HG03045 (cell line): ENCODE measurements at regions not wholly inside any gene's neighbourhood (a gene's known extent, or its start where the extent isn't known, plus 50 kb on each side); places are given as distances from the start of the nearest gene placed in this dataset.

Experiments used
- ATAC-seq: cut with Tn5 transposase; IDR thresholded peaks from one replicate; pipeline ENCODE4 v1.9.1; 2021; ENCODE audit warnings: mild to moderate bottlenecking, moderate library complexity; ENCODE audit not compliant: unreplicated experiment

DNA sequence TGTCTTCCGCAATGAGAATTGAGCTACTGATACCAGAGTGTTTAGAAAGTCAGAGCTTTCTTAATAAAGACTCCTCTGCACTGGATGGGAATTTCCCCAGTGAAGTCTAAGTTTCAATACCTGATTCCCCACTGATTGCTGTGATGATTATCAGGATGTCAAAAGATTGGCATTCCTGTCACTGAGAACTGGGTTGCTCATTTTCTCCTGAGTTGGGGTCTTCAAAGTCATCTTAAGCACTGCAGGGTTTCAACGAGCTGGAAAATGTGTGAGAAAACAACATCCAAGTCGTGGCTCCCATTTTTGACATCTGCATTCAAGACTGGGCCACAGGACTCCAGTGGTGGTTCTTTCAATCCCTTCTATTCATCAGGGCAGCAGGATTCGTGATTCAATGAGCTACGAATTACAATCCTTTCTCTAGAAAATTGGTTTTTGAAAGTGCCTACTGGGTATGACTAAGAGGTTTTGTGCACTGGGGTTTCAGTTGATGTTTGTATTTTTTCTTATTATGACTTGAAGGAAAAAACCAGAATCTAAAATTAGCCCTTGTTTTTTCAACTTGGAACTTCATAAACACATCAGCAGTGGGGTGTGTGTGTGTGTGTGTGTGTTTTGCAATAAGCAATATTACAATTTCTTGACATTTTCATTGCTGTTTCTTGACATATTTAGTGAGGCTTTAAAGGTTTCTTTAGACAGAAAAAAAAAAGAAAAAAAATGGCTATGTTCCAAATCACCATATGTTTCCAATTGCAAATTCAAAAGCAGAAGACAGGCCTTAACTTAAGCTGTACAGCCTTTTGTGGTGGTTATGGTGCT, 233.0 kb downstream of the FAM76B start:
- ATAC-seq = peak; percentile 81

DNA sequence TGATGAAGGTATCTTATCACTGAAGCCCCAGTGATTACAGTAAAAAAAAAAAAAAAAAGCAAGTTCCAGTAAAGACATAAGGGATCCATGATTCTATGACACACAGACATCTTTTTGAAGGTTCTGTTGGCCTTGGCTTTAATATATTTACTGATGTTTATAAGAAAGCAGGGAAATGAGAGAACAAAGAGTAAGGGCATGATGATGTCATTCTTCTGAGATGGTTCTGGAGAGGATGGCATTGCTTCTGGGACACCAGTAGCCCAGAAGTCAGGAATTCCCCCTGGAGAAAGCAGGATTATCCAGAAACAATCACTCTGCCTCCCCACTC, 233.6 kb downstream of the FAM76B start:
- ATAC-seq = no peak

DNA sequence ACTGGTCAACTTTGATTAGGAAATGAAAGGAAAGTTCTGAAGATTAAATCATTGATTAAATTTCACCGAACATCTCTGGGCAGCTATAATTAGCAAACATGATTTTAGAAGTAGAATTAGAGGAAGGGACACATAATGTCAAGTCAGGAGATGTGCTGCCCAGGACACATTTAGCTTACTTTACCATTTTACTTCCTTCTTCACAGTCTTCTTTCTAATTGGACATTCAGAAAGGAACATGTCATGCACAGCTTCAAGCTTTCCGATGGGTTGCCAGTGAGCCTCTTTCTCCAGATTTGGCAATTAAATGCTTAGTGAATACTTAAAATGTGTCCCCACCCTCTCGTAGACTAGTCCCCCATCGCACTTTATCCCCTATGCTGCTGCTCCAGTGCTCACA, 234.7 kb downstream of the FAM76B start:
- no peak for ATAC-seq

DNA sequence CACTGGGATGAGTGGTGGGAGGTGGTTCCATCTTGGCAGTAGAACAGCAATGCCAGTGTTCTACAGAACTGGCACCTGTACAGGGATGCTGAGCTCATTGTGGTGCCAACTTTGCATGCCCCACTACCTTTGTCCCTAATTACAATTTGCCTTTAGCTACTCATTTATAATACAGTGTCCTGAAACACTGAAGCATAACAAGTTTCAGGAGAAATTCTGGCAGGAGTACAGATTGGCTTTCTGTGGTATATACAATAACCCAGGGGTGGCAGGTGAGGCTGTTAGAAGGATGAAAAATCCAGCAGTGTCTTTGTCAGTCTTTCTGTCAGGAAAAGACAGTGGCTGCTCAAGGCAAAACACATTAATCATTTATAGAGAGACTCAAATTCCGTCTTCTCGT, 240.3 kb downstream of the FAM76B start:
- no peak for ATAC-seq

DNA sequence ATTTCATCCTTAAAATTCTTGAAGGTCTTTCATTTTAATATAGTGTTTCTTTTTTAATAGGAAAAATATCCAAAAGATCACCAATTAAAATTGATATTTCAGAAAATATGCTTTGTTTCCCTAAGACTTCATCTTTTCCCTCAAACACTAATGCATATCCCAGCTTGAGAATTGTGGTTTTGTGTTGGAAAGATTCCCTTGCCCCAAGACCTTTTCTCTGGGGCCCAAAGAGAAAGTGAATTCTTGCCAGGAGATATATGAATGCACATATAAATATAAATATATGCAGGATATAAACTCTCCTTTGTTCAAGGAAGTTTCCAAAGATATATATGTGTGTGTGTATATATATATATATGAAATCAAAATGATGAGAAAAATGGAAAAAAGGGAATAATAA, 241.2 kb downstream of the FAM76B start:
- no peak for ATAC-seq

DNA sequence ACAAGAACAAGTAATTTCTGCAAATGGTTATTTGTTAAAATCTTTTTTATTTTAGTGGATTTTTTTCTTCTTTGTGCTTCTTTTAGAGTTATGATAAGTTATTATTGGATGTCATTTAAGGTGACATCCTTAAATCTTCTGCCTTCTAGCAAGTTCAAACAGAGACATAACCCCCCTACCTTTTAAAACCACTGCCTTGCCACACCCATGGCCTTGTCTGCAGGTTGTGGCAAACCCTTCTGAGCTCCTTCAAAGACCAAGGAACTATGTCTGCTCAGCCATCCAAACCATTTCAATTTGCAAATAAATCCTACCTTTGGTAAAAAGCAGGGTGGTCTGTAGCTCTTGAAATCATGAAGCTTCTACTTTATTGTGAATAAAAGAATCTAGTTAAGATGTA, 241.6 kb downstream of the FAM76B start:
- no peak for ATAC-seq

DNA sequence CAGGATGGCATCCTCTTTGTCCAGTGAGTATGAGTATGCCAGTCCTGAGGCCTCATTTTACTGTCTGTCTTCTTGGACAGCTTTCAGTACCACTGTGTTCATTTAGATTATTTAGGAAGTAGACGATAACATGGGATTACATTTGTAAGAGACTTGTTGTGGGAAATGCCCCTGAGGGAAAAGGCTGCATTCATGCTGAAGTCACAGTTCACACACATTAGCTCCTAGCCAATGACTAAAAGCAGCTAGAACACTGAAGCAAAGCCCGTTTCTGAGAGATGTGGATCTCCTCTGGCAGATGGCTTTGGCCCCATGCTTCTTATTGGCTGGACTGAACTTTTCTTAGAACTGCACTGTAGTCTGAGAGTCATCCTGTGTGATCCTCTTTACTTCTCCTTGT, 242.4 kb downstream of the FAM76B start:
- no peak for ATAC-seq

DNA sequence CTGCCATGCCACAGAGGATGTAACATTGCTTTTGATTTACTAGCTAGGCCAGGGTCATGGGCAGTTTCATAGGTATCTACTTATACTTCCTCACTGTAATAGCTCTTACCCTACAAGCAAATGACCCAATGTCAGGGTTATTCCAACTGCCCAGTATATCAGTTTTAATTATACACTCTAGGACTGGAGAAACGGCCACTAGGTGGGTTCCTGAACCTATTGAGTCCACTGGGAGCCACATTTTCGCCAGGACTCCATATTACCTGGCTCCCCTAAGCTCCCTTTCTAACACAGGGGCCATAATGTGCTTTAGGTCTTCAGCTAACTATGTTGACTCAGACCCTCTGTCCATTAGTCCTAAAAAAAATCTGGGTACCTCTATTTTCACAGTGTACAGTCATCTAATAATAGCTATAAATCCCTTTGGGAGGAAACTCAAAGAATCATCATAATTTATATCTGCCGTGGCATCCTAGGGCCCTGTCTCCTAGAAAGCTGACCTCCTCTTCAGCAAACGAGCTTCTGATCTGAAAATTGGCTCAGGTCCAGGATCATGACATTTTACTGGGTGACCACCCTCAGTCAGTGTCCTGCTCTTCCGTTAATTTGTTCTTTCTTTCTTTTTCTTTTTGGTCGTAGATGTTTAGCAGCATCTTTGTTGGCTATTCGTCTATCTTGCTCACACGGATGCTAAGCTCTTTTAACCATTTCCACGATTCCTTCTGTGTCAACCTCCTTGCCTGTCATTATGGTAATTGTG, 244.3 kb downstream of the FAM76B start:
- no peak for ATAC-seq

DNA sequence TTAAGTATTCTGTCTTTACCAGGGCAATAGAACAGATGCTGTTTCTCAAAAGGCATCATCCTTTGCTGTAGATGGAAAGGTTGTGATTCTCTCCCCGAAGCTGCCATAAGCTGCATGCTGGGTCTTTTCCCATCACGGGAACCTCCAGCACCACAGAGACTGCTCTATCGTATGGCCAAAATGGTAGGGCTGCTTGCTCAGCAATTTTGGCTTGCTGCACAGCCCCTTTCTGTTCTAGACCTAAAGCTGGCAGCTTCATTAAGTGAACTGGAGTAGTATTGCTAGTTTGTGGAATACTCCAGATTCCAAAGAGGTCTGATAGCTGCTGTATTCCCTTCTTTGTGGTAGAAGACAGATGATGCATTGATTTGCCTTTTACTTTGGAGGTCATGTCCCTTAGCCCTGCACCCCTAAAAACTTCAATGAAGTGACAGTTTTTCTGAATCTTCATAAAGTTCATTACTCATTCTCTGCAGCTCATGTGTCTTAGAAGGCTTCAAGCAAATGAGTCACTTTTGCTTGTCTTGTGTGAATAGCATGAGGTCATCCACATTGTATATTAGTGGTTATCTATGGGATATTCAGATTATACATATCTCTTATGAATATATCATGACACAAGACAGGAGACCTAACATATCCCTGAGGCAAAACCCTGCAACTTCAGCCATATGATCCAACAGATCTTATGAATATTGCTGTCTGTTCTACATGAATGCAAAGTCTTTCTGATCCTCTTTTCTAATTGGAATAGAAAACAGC, 245.3 kb downstream of the FAM76B start:
- ATAC-seq = no peak

DNA sequence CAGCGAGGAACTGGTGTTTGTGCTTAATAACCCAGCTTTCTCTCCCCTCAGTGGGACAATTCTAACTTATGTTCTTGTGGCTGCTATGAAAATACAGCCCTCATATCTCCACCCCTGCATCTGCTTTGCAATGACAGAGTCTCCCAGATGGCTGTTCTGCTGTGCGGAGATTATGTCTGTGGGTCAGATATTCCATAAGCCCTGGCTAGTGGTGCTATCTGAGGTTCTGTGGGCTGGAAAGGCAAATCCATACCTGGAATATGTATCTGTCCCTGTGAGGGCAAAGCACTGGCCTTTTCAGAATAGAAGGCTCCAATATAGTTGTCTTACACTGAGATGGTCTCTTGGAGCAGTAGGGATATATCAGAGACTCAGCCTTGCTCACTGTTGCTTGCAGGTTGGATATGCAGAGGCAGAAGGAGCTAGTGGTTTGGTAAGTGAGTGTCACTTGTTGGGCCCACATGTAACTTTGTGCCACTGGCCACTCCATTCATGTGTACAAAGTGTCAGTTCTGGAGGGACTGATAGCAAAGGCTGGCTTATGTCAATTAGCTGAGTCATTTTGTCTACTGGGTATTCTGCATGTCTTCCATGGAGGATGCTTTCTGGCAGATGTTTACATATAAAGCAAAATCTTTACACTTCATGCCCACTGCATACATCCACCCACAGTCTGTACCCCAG, 246.6 kb downstream of the FAM76B start:
- ATAC-seq = no peak

DNA sequence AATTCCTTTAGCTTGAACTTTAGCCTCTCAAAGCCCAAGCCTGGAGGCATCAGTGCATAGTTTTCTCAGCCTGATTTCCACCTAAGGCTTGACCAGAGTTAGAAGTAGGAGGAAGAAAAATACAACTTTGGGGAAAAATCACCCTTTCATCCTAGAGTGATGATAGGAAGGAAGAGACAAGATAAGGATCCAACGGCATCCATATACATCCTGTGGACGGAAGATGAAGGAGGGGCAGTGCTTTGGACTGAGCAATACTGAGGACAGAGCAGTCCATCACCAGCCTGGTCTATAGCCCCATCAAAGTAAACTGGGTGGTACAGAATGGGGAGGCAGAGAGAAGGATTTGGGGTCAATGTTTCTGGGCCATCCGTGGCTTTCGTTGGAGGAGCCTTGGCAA, 247.9 kb downstream of the FAM76B start:
- ATAC-seq = no peak

DNA sequence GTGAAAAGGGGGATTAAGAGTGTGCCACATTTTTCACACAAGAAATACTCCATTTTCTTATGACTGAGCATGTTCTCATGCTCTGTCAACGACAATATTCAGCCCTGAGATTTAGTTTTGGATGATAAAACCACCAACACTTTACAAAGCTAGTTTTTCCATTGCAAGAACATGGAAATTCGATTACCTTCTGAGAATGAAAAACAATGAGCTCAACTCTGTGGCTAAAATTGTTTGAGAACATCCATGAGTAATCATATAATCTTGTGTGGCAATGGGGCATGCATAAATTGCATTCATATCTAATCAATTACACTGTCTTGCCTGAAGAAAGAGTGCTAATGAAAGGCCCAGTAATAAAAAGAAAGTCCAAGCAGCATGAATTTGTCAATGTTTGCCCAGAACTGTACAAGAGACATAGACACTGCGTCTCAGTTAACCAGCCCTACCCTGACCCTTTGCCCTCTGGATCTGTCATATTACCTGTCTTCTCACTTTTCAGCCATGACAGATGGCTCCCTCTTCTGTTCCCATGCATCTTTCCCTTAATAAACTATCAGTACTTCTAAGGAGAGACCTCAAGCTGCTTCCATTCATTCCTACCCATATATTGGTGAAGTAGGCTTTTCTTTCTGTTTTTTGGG, 253.4 kb downstream of the FAM76B start:
- no peak for ATAC-seq

DNA sequence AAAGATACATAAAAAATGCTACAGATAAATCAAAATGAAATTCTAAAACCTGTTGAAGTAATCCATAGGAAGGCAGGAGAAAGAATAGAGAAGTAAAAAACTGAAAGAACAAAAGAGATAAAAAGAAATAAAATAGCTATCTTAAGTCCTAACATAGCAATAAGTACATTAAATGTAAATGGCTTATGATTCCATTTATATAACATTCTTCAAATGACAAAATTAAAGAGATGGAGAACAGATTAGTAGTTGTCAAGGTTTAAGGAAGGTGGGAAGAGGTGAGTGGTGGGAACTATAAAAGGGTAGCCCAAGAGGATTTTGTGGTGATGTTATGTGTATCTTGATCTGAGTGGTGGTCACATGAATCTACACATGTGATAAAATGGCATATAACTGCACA, 254.8 kb downstream of the FAM76B start:
- ATAC-seq = no peak

DNA sequence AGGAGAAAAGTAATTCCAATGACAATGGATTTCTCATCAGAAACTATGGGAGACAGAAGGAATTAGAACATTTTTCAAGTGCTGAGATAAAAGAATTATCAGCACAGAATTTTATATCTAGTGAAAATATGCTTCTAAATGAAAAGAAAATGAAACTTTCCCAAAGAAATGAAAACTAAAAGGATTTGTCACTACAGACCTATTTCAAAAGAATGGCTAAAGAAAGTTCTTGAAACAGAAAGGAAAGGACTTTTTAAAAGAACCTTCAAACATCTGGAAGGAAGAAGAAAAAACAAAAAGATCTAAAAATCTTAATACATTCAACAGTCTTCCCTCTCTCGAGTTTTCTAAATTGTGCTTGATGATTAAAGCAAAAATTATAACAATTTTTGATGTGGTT, 255.4 kb downstream of the FAM76B start:
- no peak for ATAC-seq

DNA sequence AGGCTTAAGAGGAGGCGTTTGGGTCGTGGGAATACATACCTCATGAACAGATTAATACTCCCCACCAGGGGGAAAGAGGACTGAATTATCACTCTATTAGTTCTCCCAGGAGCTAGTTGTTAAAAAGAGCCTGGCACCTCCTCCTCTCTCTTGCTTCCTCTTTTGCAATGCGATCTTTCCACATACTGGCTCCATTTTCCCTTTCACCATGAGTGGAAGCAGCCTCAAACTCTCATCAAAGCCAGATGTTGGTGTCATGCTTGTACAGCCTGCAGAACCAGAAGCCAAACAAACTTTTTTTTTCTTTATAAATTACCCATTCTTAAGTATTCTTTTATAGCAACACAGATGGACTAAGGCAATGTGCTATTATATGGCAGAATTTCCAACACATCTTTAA, 258.5 kb downstream of the FAM76B start:
- no peak for ATAC-seq

DNA sequence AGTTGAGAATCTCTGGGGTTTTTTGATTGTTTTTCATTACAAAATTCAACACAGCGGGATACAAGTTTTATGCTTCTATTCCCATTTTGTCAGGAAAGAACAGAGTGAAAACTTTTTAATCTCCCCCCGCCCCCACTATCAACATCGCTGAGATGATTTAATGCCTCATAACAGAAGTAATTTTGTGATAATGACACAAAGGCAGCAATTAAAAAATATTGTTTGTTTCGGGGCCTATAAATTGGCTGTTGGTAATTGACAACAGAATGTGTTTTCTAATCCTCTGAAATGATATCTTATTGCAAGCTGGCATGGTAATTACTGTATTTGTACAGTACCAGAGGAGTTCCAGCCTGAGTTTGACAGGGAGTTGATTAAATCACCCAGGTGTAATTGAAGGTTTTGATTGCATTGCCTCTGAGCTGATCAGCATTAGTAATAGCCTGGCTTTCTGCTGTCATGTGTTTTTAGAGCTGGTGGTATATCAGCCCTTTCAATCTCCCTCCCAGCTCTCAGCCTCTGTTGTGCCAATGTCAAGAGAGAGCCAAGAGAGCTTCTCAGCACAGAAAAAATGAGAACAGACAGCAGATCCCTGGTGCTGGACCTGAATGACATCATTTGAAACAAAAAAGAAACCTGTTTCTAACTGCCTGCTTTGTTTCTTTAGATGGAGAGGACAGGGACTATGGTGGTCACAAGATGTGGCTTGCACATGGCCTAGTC, 265.1 kb downstream of the FAM76B start:
- ATAC-seq = no peak

DNA sequence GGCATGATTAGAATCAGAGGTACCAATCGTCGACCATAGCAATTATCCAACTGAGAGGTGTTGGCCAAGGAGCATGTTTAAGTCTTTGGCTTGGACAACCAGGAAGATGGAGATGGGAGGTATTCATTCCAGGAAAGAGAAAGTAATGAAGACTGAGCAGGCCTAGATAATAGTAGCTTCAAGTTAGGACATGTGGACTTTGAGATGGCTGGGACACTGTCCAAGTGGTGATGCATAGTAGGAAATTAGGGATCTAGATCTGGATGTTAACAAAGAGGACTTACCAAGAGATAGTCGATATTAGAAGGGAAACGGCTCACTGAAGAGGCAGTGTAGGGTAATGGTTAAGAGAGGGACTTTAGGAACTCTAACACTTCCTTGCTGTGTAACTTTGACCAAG, 266.7 kb downstream of the FAM76B start:
- ATAC-seq = no peak

DNA sequence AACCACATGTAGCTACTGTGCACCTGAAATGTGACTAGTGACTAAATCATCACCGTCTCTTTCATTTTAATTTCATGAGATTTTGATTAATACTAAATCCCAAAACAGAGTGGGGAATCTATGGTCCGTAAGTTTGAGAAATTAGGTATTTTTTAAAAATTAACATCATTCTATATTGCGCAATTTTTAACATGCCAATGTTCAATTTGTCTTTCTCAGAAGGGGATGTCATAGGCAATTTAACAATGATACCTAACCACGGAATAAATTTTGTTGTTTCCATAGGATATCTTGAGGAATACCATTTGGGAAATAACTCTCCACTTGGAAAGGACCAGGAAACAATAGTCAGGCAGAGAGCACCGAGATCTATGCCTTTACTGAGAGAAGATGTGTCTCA, 267.7 kb downstream of the FAM76B start:
- no peak for ATAC-seq

DNA sequence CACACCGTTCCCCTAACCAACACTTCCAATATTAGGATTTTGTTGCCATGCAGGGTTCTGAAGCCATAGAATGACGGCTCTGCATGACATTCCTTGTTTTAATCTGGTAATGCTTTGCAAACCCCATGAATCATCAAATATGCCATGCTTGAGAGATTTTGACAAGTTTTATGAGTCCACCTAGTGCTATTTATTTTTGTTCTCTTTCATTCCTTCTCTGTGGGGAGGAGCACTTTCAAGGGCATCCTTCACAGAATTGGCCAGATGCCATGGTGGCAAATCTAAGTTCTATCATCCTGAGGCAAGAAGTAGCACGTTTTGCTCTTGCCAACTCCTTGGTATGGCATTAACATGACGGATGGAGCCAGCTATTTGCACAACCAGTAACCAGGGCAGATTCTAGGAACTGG, 268.4 kb downstream of the FAM76B start:
- no peak for ATAC-seq
